Epithelial cell of prostate (primary cell): ENCODE measurements at regions not wholly inside any gene's neighbourhood (a gene's known extent, or its start where the extent isn't known, plus 50 kb on each side); places are given as distances from the start of the nearest gene placed in this dataset.

Source experiments
- DNase-seq: peaks from one replicate; pipeline ENCODE4 v3.0.0-alpha.2; 2011; ENCODE audit warnings: low read depth, low spot score
- H3K27ac ChIP-seq: fragments of 450-650 bp; 2 replicates; pipeline ENCODE4 v1.5.1; 2017; ENCODE audit warnings: mild to moderate bottlenecking

DNA sequence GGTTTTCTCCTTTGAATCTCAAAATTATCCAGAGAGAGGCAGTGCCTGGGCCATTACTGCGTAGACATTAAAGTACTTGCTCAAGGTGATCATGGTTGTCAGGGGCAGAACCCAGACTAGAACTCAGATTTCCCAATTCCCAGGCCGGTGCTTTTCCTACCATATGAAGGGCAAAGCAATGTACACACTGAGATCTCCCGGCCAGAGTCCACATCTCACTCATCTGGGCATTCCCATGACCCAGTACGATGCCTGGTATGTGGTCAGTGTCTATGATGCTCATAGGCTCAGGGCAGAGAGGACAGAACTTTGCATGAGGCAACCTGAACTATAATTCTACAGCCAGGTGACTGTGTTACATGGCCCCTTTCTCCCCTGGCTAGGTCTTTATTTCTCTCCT lies 531.4 kb downstream of the TDRD15 start:
- DNase-seq = no peak
- no peak overlapping the region for H3K27ac ChIP-seq

GRCh38 chr2:21656330-21657075 lies 532.7 kb downstream of the TDRD15 start:
- no peak for DNase-seq
- no peak overlapping the region for H3K27ac ChIP-seq

DNA sequence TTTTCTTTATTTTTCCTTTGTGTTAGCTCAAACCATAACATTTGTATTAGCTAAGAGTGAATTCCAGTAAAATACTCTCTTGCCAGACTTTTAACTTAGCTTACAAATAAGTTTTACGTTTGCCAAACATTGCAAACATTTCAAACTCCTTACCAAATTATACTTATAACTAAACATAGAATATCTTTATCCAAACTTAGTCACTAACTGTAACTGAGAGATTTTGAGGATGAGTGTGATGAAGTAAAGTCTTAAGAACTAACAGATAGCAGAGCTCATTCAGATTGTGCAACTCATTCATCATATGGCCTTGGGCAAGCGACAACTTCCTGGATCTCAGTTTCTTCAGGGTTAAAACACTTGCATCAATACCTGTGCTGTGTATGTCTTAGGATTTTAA lies 533.7 kb downstream of the TDRD15 start:
- H3K27ac ChIP-seq = no peak overlapping the region
- no peak for DNase-seq

DNA sequence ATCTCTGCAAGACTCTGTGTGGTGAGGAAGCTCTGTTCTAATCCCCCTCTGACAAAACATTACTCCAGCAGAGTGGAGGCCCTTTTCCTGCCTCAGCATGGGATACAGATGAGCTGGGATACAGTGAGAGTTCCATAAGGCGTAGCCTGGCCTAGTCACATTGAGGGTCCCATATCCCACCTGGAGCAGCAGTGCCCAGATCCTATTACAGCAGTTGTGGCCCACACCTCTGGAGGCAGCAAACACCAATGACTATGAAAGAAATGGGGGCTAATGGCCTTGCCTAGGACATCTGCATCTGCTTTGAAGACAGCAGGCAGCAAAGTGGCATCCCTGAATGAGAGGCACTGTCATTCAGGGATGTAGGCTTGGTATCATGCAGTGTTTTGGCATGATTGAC lies 534.5 kb downstream of the TDRD15 start:
- no peak for DNase-seq

GRCh38 chr2:21658907-21659477 lies 535.2 kb downstream of the TDRD15 start:
- H3K27ac ChIP-seq = no peak overlapping the region
- no peak for DNase-seq

More for the DNA sequence above, 534.5 kb downstream of the TDRD15 start:
- H3K27ac ChIP-seq = no peak overlapping the region

DNA sequence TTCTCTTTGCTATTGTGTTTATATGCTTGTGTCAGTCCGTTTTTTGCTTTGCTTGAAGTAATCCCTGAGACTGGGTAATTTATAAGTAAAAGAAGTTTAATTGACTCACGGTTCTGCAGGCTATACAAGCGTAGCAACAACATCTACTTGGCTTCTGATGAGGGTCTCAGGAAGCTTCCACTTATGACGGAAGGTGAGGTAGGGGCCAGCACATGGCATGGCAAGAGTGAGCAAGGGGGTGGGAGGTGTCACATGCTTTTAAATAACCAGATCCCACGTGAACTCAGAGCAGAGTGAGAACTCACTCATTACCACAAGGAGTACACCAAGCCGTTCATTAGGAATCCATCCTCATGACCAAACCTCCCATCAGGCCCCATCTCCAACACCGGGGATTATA lies 540.3 kb downstream of the TDRD15 start:
- no peak overlapping the region for H3K27ac ChIP-seq
- no peak for DNase-seq

GRCh38 chr2:21667638-21668037 lies 543.9 kb downstream of the TDRD15 start:
- DNase-seq = no peak
- H3K27ac ChIP-seq = no peak overlapping the region

DNA sequence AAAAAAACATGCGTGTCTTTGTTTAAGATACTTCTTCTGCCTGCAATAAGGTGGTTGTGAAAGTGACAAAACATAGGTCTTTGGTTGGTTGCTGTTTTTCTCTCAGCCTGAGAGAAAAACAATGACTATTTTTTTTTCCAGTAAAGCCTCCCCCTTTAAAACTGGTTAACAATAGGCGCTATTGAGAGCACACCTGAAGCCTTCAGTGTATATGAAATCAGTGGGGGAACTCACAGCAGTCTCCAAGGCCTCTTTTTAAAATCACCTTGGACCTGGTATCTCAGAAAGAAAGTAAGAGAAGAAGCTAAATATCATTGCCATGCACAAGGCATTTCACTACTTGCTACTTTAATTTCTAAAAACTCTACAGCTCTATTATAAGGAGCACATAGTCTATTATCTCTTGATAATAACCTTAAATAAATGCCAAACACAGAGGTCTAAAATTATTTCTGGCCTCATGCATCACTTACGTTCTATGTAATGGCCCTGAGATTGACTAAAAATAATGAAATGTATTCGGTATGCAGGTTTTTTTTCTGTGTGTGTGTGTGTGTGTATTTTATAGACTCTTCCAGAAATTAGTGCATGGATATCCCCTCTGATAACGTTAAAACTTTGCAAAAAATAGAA lies 544.4 kb downstream of the TDRD15 start:
- DNase-seq = no peak
- no peak overlapping the region for H3K27ac ChIP-seq

GRCh38 chr2:21676041-21676440 lies 552.3 kb downstream of the TDRD15 start:
- DNase-seq = no peak
- H3K27ac ChIP-seq = no peak overlapping the region

- no peak overlapping the region for H3K27ac ChIP-seq
Measured at GRCh38 chr2:21676676-21677075, 552.9 kb downstream of the TDRD15 start.

GRCh38 chr2:21683838-21684237 lies 560.1 kb downstream of the TDRD15 start:
- H3K27ac ChIP-seq = no peak overlapping the region
- no peak for DNase-seq

More at GRCh38 chr2:21676676-21677075, 552.9 kb downstream of the TDRD15 start:
- DNase-seq = no peak

DNA sequence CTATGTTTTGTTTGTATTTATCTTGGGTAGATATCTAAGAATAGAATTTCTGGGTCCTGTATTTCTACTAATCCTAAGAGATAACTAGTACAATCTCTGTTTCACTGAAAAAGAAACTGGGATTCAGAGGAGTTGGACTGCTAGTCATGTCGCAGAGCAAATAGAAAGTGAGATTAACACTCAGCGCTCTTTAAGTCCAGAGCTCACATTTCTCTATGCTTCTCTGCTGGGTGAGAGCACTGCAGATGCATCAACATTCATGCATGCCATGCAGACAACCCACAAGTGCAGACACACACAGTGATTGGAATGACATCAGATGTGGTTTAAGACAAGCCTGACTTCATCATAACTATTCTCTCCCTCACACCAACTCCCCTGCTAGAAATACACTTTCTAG lies 563.8 kb downstream of the TDRD15 start:
- H3K27ac ChIP-seq = no peak overlapping the region

DNA sequence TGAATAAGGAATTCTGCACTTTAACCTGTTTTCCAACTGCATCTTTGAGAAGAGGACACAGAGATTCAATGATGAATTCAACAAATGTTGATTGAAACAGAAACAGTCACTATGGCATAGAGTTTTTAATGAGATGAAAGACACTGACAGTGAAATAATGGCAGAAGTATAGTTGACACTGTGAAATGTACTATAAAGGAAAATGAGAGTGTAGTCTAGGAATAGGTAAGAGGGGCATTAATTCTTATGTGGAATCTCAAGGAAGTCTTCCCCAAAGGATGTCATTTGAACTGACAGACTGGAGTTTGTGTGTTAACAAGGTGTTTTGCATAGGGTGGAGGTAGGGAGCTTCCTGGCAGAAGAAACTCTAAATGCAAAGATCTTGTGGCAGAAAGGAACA lies 566.2 kb downstream of the TDRD15 start:
- DNase-seq = no peak
- H3K27ac ChIP-seq = no peak overlapping the region

More for the DNA sequence above, 563.8 kb downstream of the TDRD15 start:
- DNase-seq = no peak

- DNase-seq = no peak
- no peak overlapping the region for H3K27ac ChIP-seq
Measured at GRCh38 chr2:21693081-21693480, 569.3 kb downstream of the TDRD15 start.

DNA sequence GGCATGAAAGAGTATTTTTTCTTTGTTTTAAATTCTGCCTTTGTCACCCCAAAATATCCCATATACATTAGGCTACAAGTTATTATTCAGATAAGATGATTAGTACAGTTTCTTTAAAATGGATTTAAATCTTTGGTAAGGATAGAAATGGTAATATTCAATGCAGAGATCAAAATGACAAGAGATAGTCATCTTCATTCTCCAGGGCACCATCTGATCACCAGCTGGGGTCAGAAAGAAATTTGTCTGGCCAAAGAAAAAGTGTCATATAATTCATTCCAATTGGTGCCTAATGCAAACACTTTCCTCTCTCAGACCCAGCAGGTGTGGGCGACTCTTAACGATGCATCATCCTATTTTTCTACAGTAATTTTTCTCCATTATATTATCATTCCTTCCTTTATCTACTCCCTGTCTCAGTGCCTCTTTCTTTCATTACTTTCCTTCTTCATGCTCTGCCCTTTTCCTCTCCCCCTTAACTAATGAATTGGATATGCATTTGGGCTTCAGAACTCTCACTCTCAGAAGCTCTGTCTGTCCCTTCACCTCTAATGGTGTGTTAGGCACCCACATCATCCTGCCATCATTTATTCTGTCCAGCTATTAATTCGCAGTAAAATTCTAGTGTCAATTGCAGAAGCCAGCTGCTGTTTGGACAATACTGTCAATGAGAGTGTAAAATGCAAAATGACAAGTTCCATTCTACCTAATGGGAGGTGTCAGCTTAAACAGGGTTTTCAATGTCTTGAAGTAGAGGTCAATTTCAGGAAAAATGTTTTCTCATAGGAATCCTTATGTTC lies 570.5 kb downstream of the TDRD15 start:
- no peak overlapping the region for H3K27ac ChIP-seq
- no peak for DNase-seq

DNA sequence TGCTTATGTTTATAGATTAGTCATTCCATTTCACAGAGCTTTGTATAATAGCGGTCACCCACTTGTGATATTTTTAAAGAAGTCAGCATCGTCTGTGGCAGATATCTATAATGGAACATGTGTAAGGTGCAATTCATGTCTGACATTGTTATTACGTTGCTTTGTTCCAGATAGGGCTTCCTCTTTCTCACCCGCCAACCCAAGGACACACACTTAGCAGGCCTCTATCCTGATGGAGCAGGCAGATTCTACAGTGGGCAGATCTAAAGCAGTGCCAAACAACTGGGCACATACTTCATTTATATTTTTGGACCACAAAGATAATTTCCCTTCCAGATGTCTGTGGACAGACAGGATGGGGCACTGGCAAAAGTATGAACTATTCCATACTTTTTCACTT lies 573.1 kb downstream of the TDRD15 start:
- H3K27ac ChIP-seq = no peak overlapping the region
- no peak for DNase-seq

GRCh38 chr2:21700644-21701043 lies 576.9 kb downstream of the TDRD15 start:
- no peak overlapping the region for H3K27ac ChIP-seq
- DNase-seq = no peak

DNA sequence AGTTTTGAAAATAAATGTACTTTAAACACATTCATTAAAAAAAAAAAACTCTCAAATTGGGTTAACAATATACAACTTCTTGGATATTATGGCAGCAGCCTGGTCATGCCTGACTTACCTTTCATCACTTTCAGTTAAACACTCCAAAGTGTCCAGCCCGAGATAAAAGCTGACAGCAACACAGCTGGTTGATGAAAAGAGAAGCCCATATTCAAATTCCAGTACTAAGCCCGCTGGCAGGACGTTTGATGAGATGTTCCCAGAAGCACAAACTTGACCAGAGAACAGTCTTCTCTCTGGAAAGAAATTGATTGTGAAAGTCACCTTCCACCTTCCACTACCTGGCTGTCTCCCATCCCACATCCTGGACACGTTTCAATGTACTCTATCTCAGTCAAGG lies 586.3 kb downstream of the TDRD15 start:
- no peak overlapping the region for H3K27ac ChIP-seq
- no peak for DNase-seq

DNA sequence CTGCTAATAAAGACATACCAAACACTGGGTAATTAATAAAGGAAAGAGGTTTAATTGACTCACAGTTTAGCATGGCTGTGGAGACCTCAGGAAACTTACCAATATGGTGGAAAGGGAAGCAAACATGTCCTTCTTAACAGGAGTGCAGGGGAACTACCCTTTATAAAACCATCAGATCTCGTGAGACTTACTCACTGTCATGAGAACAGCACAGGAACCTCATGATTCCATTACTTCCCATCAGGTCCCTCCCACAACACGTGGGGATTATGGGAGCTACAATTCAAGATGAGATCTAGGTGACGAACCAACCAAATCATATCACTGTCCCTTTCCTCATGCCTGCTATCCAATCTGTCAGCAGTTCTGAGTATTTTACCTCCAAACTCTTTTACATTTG lies 586.7 kb downstream of the TDRD15 start:
- DNase-seq = no peak
- H3K27ac ChIP-seq = no peak overlapping the region

DNA sequence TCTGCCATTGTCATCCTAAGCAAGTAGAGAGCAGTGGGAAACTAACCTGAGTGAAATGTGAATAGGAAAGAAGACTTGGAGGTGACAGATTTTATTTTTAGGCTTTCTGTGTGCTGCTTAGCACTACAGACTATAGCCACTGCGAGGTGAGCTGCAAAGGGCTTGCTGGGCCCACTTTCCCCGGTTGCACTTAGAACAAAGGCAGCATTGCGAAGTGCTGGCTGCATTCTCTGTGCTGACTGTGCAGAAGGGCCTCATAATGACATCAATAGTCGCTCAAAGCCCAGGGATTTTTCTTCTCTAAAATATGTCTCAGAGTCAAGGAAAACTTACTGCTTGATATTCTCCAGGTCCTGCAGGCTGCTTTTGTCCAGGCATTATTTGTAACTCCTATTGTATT lies 592.1 kb downstream of the TDRD15 start:
- no peak for DNase-seq
- no peak overlapping the region for H3K27ac ChIP-seq

- H3K27ac ChIP-seq = no peak overlapping the region
- DNase-seq = no peak
Measured at GRCh38 chr2:21727101-21727500, 603.3 kb downstream of the TDRD15 start.
